IMR-90 (cell line): ENCODE measurements at regions not wholly inside any gene's neighbourhood (a gene's known extent, or its start where the extent isn't known, plus 50 kb on each side); places are given as distances from the start of the nearest gene placed in this dataset.

Experiments
- ATAC-seq: fragments of 200-7000 bp; cut with Tn5 transposase; 2 replicates; pipeline ENCODE4 v1.9.1; 2020; ENCODE audit warnings: low read depth, mild to moderate bottlenecking, moderate library complexity
- BruUV-seq: library from RNA; stranded (reverse); fragments of 400-500 nt; replicated peaks from 2 replicates; lab custom pipeline; 2021; lab: Mats Ljungman, UMichigan
- CTCF ChIA-PET: fragments of 300-600 bp; formaldehyde crosslinking; extraction: SDS; loops from one replicate; lab custom pipeline; 2021; ENCODE audit warnings: antibody characterized with exemption; lab: Yijun Ruan, JAX
- POLR2A ChIA-PET: fragments of 300-600 bp; sonication (Branson Sonifier 250); formaldehyde crosslinking; loops from one replicate; lab custom pipeline; 2022; ENCODE audit warnings: antibody characterized with exemption; ENCODE audit not compliant: unreplicated experiment; lab: Charles Lee
- DNase-seq: peaks from one replicate; pipeline ENCODE4 v3.0.0; 2013
- H2AFZ ChIP-seq: replicated peaks from 2 replicates; pipeline ENCODE3; 2013; ENCODE audit warnings: low read length, mild to moderate bottlenecking; ENCODE audit not compliant: poor library complexity
- H2AK5ac ChIP-seq: 2 replicates; pipeline ENCODE4 v1.6.1; 2013; ENCODE audit warnings: low read depth, low read length, inconsistent platforms
- H2AK9ac ChIP-seq: replicated peaks from 2 replicates; pipeline ENCODE3; 2013; ENCODE audit warnings: mild to moderate bottlenecking, low read depth, low read length, moderate library complexity; ENCODE audit not compliant: poor library complexity
- H2BK120ac ChIP-seq: 2 replicates; pipeline ENCODE4 v1.6.1; 2013; ENCODE audit warnings: low read depth, low read length, inconsistent platforms
- H2BK15ac ChIP-seq: 3 replicates; pipeline ENCODE4 v1.6.1; 2013; ENCODE audit warnings: low read depth, low read length, inconsistent platforms
- H2BK20ac ChIP-seq: 2 replicates; pipeline ENCODE4 v1.6.1; 2013; ENCODE audit warnings: low read depth, mild to moderate bottlenecking, inconsistent platforms, low read length, moderate library complexity
- H2BK5ac ChIP-seq: 2 replicates; pipeline ENCODE4 v1.6.1; 2013; ENCODE audit warnings: mild to moderate bottlenecking, low read depth, low read length, inconsistent platforms; ENCODE audit not compliant: poor library complexity, severe bottlenecking
- H3K14ac ChIP-seq: replicated peaks from 2 replicates; pipeline ENCODE4 v1.6.1; 2013; ENCODE audit warnings: low read depth, low read length, inconsistent platforms
- H3K18ac ChIP-seq: 2 replicates; pipeline ENCODE4 v1.6.1; 2013; ENCODE audit warnings: low read depth, low read length, control low read depth
- H3K23ac ChIP-seq: 2 replicates; pipeline ENCODE4 v1.6.1; 2013; ENCODE audit warnings: low read depth, low read length, inconsistent platforms
- H3K27ac ChIP-seq: 2 replicates; pipeline ENCODE4 v1.5.1; 2013; ENCODE audit warnings: mild to moderate bottlenecking, control low read depth, low read length; ENCODE audit not compliant: insufficient read depth
- H3K27me3 ChIP-seq: 2 replicates; pipeline ENCODE4 v1.6.1; 2013; ENCODE audit warnings: low read length; ENCODE audit not compliant: control insufficient read depth, insufficient read depth
- H3K36me3 ChIP-seq: 2 replicates; pipeline ENCODE4 v1.6.1; 2013; ENCODE audit warnings: low read length, mixed read lengths; ENCODE audit not compliant: control insufficient read depth, insufficient read depth
- H3K4ac ChIP-seq: 2 replicates; pipeline ENCODE4 v1.6.1; 2013; ENCODE audit warnings: low read depth, low read length, inconsistent platforms
- H3K4me1 ChIP-seq: 2 replicates; pipeline ENCODE4 v1.6.1; 2013; ENCODE audit warnings: low read length, mixed read lengths; ENCODE audit not compliant: control insufficient read depth, insufficient read depth
- H3K4me2 ChIP-seq: 2 replicates; pipeline ENCODE4 v1.6.1; 2013; ENCODE audit warnings: low read depth, mild to moderate bottlenecking, control low read depth, low read length, moderate library complexity
- H3K4me3 ChIP-seq: 2 replicates; pipeline ENCODE4 v1.5.1; 2013; ENCODE audit warnings: low read depth, mild to moderate bottlenecking, control low read depth, low read length, moderate library complexity; ENCODE audit not compliant: insufficient read depth
- H3K56ac ChIP-seq: 2 replicates; pipeline ENCODE4 v1.6.1; 2013; ENCODE audit warnings: low read length, inconsistent platforms; ENCODE audit not compliant: insufficient read depth; ENCODE audit errors: extremely low read depth
- H3K79me1 ChIP-seq, 2 experiments: 2 replicates each; pipeline ENCODE4 v1.6.1; 2013; ENCODE audit warnings: low read length in 2 of 2, inconsistent platforms in 1 of 2, low read depth in 1 of 2
- H3K9ac ChIP-seq: 2 replicates; pipeline ENCODE4 v1.6.1; 2013; ENCODE audit warnings: low read depth, low read length, control low read depth
- H3K9me1 ChIP-seq: 2 replicates; pipeline ENCODE4 v1.6.1; 2013; ENCODE audit warnings: low read length, inconsistent platforms; ENCODE audit not compliant: insufficient read depth
- H3K9me3 ChIP-seq: 2 replicates; pipeline ENCODE4 v1.6.1; 2013; ENCODE audit warnings: low read length; ENCODE audit not compliant: control insufficient read depth, insufficient read depth
- H4K20me1 ChIP-seq: 2 replicates; pipeline ENCODE4 v1.6.1; 2013; ENCODE audit warnings: low read length, inconsistent platforms; ENCODE audit not compliant: insufficient read depth
- H4K5ac ChIP-seq: 2 replicates; pipeline ENCODE4 v1.6.1; 2013; ENCODE audit warnings: mild to moderate bottlenecking, low read depth, low read length, control low read depth
- H4K8ac ChIP-seq, 2 experiments: 2 replicates each; pipeline ENCODE4 v1.6.1; 2013; ENCODE audit warnings: low read depth in 2 of 2, low read length in 2 of 2, control low read depth in 1 of 2, inconsistent platforms in 1 of 2
- H4K91ac ChIP-seq: 2 replicates; pipeline ENCODE4 v1.6.1; 2013; ENCODE audit warnings: low read depth, low read length, inconsistent platforms; ENCODE audit not compliant: insufficient read depth
- MAFK ChIP-seq: IDR thresholded peaks from 2 replicates; pipeline ENCODE4 v1.6.1; 2012; ENCODE audit warnings: low read depth, low read length, improper control_type of control experiment
- MXI1 ChIP-seq: IDR thresholded peaks from 2 replicates; pipeline ENCODE4 v1.6.1; 2012; ENCODE audit warnings: low read depth, mild to moderate bottlenecking, low read length, moderate library complexity, borderline replicate concordance
- POLR2A ChIP-seq: IDR thresholded peaks from 2 replicates; pipeline ENCODE4 v1.6.1; 2012; ENCODE audit warnings: mild to moderate bottlenecking, low read depth, low read length
- SMC3 ChIP-seq: fragments of 150-350 bp; IDR thresholded peaks from 2 replicates; pipeline ENCODE4 v1.6.1; 2016; ENCODE audit warnings: low read depth, mild to moderate bottlenecking, antibody characterized with exemption, low read length, moderate library complexity
- USF2 ChIP-seq: fragments of 150-350 bp; IDR thresholded peaks from 2 replicates; pipeline ENCODE4 v1.6.1; 2017; ENCODE audit warnings: mild to moderate bottlenecking, antibody characterized with exemption, low read length, low read depth
- WGBS, 2 experiments: methylation state at CpG; one replicate each; pipeline versions ENCODE4 v1.1.5 to v1.1.7; 2013; ENCODE audit warnings: missing lambda C conversion rate in 2 of 2; ENCODE audit not compliant: insufficient read length in 1 of 2; ENCODE audit errors: extremely low coverage in 2 of 2; 5-methylcytosine and 5-hydroxymethylcytosine counted together
- dilution Hi-C: fragments of 300-500 bp; cut with HindIII; formaldehyde crosslinking; loops from one replicate; pipeline ENCODE4 v1.14.3; 2018; ENCODE audit warnings: low sequenced_read_pairs; ENCODE audit not compliant: unreplicated experiment
- in situ Hi-C: fragments of 300-500 bp; cut with MboI; formaldehyde crosslinking; loops from 3 replicates; pipeline ENCODE4 v1.14.3; 2019; ENCODE audit warnings: low sequenced_read_pairs, inconsistent platforms, mixed read lengths
- intact Hi-C: fragments of 100-400 bp; cut with micrococcal nuclease; formaldehyde crosslinking; loops from 2 replicates; pipeline ENCODE4 v1.10.0; 2022

- H4K20me1 ChIP-seq: no peaks in the 10 kb centered on the region
- H3K79me1 ChIP-seq: no peaks in the 10 kb centered on the region
- H3K9me1 ChIP-seq: no peaks in the 10 kb centered on the region
- TF ChIP-seq POLR2A (no peak), MXI1 (no peak), USF2 (no peak), SMC3 (no peak), MAFK (no peak)
- dilution Hi-C loops (no loop called here), intact Hi-C loops (no loop called here), in situ Hi-C loops (no loop called here)
- BruUV-seq: no TSS peak
- WGBS, 2 experiments: no CpG with 5 or more reads among the region's 1 CpG
- H3K18ac ChIP-seq: no peak overlapping the region
- H3K36me3 ChIP-seq: no peaks in the 10 kb centered on the region
- no peak overlapping the region for H2AFZ ChIP-seq
- no peak overlapping the region for H4K5ac ChIP-seq
- H2BK120ac ChIP-seq: no peak overlapping the region
- ChIA-PET CTCF (no interaction called here), POLR2A (no interaction called here)
- H3K56ac ChIP-seq: no peak overlapping the region
- no peak overlapping the region for H3K23ac ChIP-seq
- H4K91ac ChIP-seq: no peak overlapping the region
- no peak overlapping the region for H3K4me2 ChIP-seq
- H3K27me3 ChIP-seq: no peaks in the 10 kb centered on the region
- H4K8ac ChIP-seq: no peak overlapping the region
- no peak overlapping the region for H3K4ac ChIP-seq
- no peak overlapping the region for H3K9ac ChIP-seq
- no peaks in the 10 kb centered on the region for H3K9me3 ChIP-seq
- no peak for ATAC-seq
- no peak overlapping the region for H3K4me3 ChIP-seq
- no peak overlapping the region for H2BK15ac ChIP-seq
- no peak overlapping the region for H2BK5ac ChIP-seq
- H3K27ac ChIP-seq: no peak overlapping the region
- no peak overlapping the region for H2AK9ac ChIP-seq
- H3K4me1 ChIP-seq: no peaks in the 10 kb centered on the region
- no peak overlapping the region for H3K14ac ChIP-seq
- no peak overlapping the region for H2AK5ac ChIP-seq
- no peak for DNase-seq
- no peak overlapping the region for H2BK20ac ChIP-seq
Measured at GRCh38 chrX:40854242-40854641, 118.9 kb upstream of the MED14 start.
